MCF 10A (cell line): ENCODE measurements at regions not wholly inside any gene's neighbourhood (a gene's known extent, or its start where the extent isn't known, plus 50 kb on each side); places are given as distances from the start of the nearest gene placed in this dataset.

ENCODE experiments used
- BruUV-seq: library from RNA; stranded (reverse); fragments of 400-500 nt; replicated peaks from 2 replicates; lab custom pipeline; 2021; lab: Mats Ljungman, UMichigan
- CTCF ChIA-PET: fragments of 300-600 bp; sonication (Branson Sonifier 250); formaldehyde crosslinking; extraction: SDS; loops from one replicate; lab custom pipeline; 2021; ENCODE audit warnings: antibody characterized with exemption, inconsistent platforms; lab: Yijun Ruan, JAX
- POLR2A ChIA-PET: fragments of 300-600, 350-650 bp; sonication (Branson Sonifier 250); formaldehyde crosslinking; extraction: SDS; loops from one replicate; lab custom pipeline; 2020; ENCODE audit warnings: antibody characterized with exemption, inconsistent platforms; lab: Yijun Ruan, JAX
- DNase-seq: peaks from one replicate; pipeline ENCODE4 v3.0.0-alpha.2; 2018; ENCODE audit not compliant: unreplicated experiment
- H3K27ac Mint-ChIP-seq: one replicate; pipeline ENCODE4 v1.8.0; 2022; ENCODE audit warnings: mild to moderate bottlenecking, low read depth, mixed read lengths; ENCODE audit not compliant: unreplicated experiment
- H3K27me3 Mint-ChIP-seq: one replicate; pipeline ENCODE4 v1.8.0; 2022; ENCODE audit warnings: mixed read lengths; ENCODE audit not compliant: insufficient read depth, unreplicated experiment
- H3K36me3 Mint-ChIP-seq: one replicate; pipeline ENCODE4 v1.8.0; 2022; ENCODE audit warnings: mild to moderate bottlenecking, moderate library complexity, mixed read lengths; ENCODE audit not compliant: insufficient read depth, unreplicated experiment
- H3K4me1 Mint-ChIP-seq: one replicate; pipeline ENCODE4 v1.8.0; 2022; ENCODE audit warnings: mixed read lengths; ENCODE audit not compliant: insufficient read depth, unreplicated experiment
- H3K4me3 Mint-ChIP-seq: one replicate; pipeline ENCODE4 v1.8.0; 2022; ENCODE audit warnings: mild to moderate bottlenecking, moderate library complexity, mixed read lengths; ENCODE audit not compliant: unreplicated experiment
- H3K9me3 Mint-ChIP-seq: one replicate; pipeline ENCODE4 v1.8.0; 2022; ENCODE audit warnings: mixed read lengths; ENCODE audit not compliant: unreplicated experiment
- intact Hi-C: fragments of 100-400 bp; cut with micrococcal nuclease; formaldehyde crosslinking; loops from 2 replicates; pipeline ENCODE4 v1.14.1; 2022
- TF ChIP-seq, protein P1 (sequence below): fragments of 200-600 bp; IDR thresholded peaks from one replicate; pipeline ENCODE4 v1.8.0; 2022; ENCODE audit warnings: antibody characterized with exemption, mild to moderate bottlenecking; ENCODE audit not compliant: unreplicated experiment

DNA sequence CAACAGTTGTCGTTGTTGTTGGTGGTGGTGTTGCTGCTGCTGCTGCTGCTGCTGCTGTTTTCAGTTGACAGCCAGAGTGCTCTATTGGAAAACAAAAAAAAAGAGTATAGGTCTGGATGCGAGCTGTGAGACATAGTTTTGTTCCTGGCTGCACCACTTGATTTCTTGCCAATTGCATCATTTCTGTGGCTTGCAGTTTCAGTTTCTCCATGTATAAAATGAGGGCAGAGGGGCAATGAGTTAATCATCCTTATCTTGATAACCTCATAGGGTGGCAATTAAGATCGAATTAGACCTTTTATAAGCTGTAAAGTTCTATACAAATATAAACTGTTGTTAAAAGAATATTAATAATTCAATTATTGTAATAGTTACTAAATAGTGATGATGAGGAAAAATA lies 156.7 kb downstream of the DMRTA2 start:
- TF ChIP-seq, protein P1, sequence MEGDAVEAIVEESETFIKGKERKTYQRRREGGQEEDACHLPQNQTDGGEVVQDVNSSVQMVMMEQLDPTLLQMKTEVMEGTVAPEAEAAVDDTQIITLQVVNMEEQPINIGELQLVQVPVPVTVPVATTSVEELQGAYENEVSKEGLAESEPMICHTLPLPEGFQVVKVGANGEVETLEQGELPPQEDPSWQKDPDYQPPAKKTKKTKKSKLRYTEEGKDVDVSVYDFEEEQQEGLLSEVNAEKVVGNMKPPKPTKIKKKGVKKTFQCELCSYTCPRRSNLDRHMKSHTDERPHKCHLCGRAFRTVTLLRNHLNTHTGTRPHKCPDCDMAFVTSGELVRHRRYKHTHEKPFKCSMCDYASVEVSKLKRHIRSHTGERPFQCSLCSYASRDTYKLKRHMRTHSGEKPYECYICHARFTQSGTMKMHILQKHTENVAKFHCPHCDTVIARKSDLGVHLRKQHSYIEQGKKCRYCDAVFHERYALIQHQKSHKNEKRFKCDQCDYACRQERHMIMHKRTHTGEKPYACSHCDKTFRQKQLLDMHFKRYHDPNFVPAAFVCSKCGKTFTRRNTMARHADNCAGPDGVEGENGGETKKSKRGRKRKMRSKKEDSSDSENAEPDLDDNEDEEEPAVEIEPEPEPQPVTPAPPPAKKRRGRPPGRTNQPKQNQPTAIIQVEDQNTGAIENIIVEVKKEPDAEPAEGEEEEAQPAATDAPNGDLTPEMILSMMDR = no peak
- Mint-ChIP-seq H3K4me1 (peaks cover 6% of the 10 kb centered on the region), H3K27me3 (no peaks in the 10 kb centered on the region), H3K9me3 (no peaks in the 10 kb centered on the region), H3K27ac (no peak overlapping the region), H3K36me3 (peaks cover 6% of the 10 kb centered on the region), H3K4me3 (no peak overlapping the region)
- no TSS peak for BruUV-seq
- DNase-seq = no peak
- ChIA-PET CTCF (interaction anchor here (0.6 kb wide), 1 partner anchor 1579 kb away, joined by 4 read pairs; no protein-coding TSS in a partner anchor), POLR2A (no interaction called here)
- intact Hi-C loops = no loop called here

GRCh38 chr1:50265790-50266314 lies 157.1 kb downstream of the ELAVL4 start:
- intact Hi-C loops = no loop called here
- Mint-ChIP-seq H3K4me1 (peaks cover 6% of the 10 kb centered on the region), H3K36me3 (peaks cover 6% of the 10 kb centered on the region), H3K9me3 (no peaks in the 10 kb centered on the region), H3K27me3 (no peaks in the 10 kb centered on the region), H3K27ac (no peak overlapping the region), H3K4me3 (no peak overlapping the region)
- no TSS peak for BruUV-seq
- TF ChIP-seq, protein P1 = no peak
- DNase-seq = no peak
- ChIA-PET POLR2A (no interaction called here), CTCF (interaction anchor here (0.7 kb wide), 1 partner anchor 608 kb away, joined by 6 read pairs; no protein-coding TSS in a partner anchor)

DNA sequence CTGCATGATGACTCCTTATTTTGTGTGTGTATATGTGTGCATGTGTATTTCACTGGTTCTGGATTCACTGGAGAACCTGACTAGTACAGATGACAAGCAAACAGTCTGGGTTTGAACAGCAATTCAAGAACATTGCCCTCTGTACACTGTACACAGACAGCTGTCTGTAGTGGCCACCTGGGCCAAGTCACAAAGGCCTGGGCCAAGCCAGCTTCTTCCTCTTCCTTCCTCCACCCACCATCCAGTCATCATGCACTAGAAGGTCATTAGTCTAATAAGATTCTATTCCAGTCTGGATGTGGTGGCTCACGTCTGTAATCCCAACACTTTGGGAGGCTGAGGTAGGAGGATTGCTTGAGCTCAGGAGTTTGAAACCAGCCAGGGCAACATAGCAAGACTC lies 155.9 kb downstream of the ELAVL4 start:
- ChIA-PET POLR2A (no interaction called here), CTCF (interaction anchor here (0.7 kb wide), 1 partner anchor 34 kb away, joined by 3 read pairs; no protein-coding TSS in a partner anchor)
- Mint-ChIP-seq H3K4me1 (peaks cover 6% of the 10 kb centered on the region), H3K36me3 (peaks cover 6% of the 10 kb centered on the region), H3K4me3 (no peak overlapping the region), H3K27ac (no peak overlapping the region), H3K9me3 (no peaks in the 10 kb centered on the region), H3K27me3 (no peaks in the 10 kb centered on the region)
- no TSS peak for BruUV-seq
- no peak for DNase-seq
- TF ChIP-seq, protein P1 = no peak
- intact Hi-C loops = no loop called here

DNA sequence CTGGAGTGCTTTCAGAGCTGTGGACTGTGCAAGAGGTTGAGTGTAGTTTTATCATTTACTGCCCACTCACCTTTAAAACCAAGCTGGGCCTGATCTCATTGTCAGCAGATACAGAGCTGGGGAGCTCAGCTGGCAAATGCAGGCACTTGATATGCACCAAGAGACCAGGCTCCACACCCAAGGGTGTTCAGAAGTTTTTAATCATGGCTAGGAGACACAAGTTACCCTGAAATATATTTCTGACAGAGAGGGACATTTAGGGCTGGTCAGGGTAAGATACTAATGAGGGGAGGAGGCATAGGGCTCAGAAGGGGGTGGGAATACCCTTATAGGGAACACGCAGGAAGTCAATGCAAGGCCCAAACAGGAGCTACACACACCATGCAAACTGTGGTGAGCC lies 153.7 kb downstream of the ELAVL4 start:
- H3K4me1 Mint-ChIP-seq = peaks cover 6% of the 10 kb centered on the region
- POLR2A ChIA-PET = no interaction called here
- no peak for DNase-seq
- H3K27me3 Mint-ChIP-seq = no peaks in the 10 kb centered on the region
- no peaks in the 10 kb centered on the region for H3K9me3 Mint-ChIP-seq
- intact Hi-C loops = no loop called here
- no peak overlapping the region for H3K4me3 Mint-ChIP-seq
- TF ChIP-seq, protein P1 = no peak
- no peaks in the 10 kb centered on the region for H3K36me3 Mint-ChIP-seq
- H3K27ac Mint-ChIP-seq = no peak overlapping the region
- CTCF ChIA-PET = no interaction called here
- no TSS peak for BruUV-seq
